Left lung (tissue), 4 donors: ENCODE measurements at regions not wholly inside any gene's neighbourhood (a gene's known extent, or its start where the extent isn't known, plus 50 kb on each side); places are given as distances from the start of the nearest gene placed in this dataset.

Source experiments
- ATAC-seq: fragments of 200-7000 bp; cut with Tn5 transposase; one replicate; pipeline ENCODE4 v1.9.1; 2020; ENCODE audit warnings: moderate library complexity
- DNase-seq, 4 donors: peaks; one replicate each; pipeline ENCODE4 v3.0.0-alpha.2; 2013 to 2020
- H3K27ac ChIP-seq, 2 donors: fragments of 200-600 bp; sonication (generic) in 1 of 2; one replicate each; pipeline versions ENCODE4 v1.5.0 to v1.8.0; 2020 to 2021
- H3K27me3 ChIP-seq, 2 donors: fragments of 200-600 bp; sonication (generic) in 1 of 2; one replicate each; pipeline versions ENCODE4 v1.5.0 to v1.8.0; 2020 to 2021
- H3K36me3 ChIP-seq, 2 donors: fragments of 200-600 bp; sonication (generic) in 1 of 2; one replicate each; pipeline versions ENCODE4 v1.5.0 to v1.8.0; 2020 to 2021
- H3K4me1 ChIP-seq, 2 donors: fragments of 200-600 bp; one replicate each; pipeline ENCODE4 v1.8.0; 2021
- H3K4me3 ChIP-seq, 2 donors: fragments of 200-600 bp; sonication (generic) in 1 of 2; one replicate each; pipeline versions ENCODE4 v1.5.0 to v1.8.0; 2020 to 2021; ENCODE audit warnings: mild to moderate bottlenecking in 1 of 2
- H3K9me3 ChIP-seq, 2 donors: fragments of 200-600 bp; sonication (generic) in 1 of 2; one replicate each; pipeline versions ENCODE4 v1.5.0 to v1.8.0; 2020 to 2021
- CTCF ChIP-seq, 2 donors: fragments of 200-600 bp; sonication (generic) in 1 of 2; IDR thresholded peaks; one replicate each; pipeline versions ENCODE4 v1.5.0 to v1.8.0; 2021; ENCODE audit warnings: antibody characterized with exemption in 2 of 2
- intact Hi-C, 2 donors: fragments of 100-400 bp; cut with DNase I; formaldehyde crosslinking; loops; one replicate each; pipeline versions ENCODE4 v1.11.2 to v1.14.2; 2022
- donor health status: DM: no; HTN: yes; CAD: no.
- donor health status: DM: no; HTN: no; CAD: no.

- Histone ChIP-seq H3K27ac (no peak overlapping the region), H3K4me1 (no peaks in the 10 kb centered on the region), H3K27me3 (no peaks in the 10 kb centered on the region), H3K4me3 (no peak overlapping the region), H3K9me3 (peaks cover 0 to 8% of the 10 kb centered on the region in 2 donors), H3K36me3 (no peaks in the 10 kb centered on the region)
- intact Hi-C loops: no loop called here
- DNase-seq (no peak), ATAC-seq (no peak)
- TF ChIP-seq CTCF (IDR thresholded peaks at IDR 0.05): no peak
These were observed 354.0 kb downstream of the CCDC85A start for GRCh38 chr2:56537756-56538155.

DNA sequence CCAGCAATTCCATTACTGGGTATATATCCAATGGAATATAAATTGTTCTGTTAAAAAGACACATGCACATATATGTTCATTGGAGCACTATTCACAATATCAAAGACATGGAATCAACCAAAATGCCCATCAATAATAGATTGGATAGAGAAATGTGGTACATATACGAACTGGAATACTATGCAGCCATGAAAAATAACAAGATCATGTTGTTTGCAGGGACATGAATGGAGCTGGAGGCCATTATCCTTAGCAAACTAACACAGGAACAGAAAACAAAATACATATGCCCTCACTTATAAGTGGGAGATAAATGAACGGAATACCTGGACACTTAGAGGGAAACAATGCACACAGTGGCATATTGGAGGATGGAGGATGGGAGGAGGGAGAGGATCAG lies 355.8 kb downstream of the CCDC85A start:
- no peaks in the 10 kb centered on the region for H3K36me3 ChIP-seq
- ATAC-seq (no peak), DNase-seq (no peak)
- peaks cover 0 to 8% of the 10 kb centered on the region in 2 donors for H3K9me3 ChIP-seq
- intact Hi-C loops: no loop called here
- H3K27me3 ChIP-seq: no peaks in the 10 kb centered on the region
- TF ChIP-seq CTCF (IDR thresholded peaks at IDR 0.05): no peak
- H3K27ac ChIP-seq: no peak overlapping the region
- H3K4me3 ChIP-seq: no peak overlapping the region
- H3K4me1 ChIP-seq: no peaks in the 10 kb centered on the region

DNA sequence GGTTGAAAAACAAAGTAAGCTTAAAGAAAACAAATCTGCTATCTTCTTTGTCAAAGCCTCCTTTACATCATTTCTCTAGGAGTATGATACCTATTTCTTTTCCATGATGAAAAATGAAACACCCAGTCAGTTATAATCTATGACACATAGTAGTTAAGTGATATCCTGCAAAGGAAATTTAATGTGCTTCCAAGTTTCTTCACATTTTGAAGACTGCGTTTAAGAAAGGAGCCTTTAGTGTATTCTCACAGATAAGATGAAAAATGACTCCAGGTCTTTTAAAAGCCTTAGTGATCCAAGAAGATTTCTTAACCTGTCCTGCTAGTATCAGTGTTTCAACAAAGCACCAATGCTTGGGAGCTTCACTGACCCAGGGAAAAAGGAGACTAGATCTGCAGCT lies 356.7 kb downstream of the CCDC85A start:
- Histone ChIP-seq H3K4me1 (no peaks in the 10 kb centered on the region), H3K27me3 (no peaks in the 10 kb centered on the region), H3K9me3 (peaks cover 0 to 13% of the 10 kb centered on the region in 2 donors), H3K27ac (no peak overlapping the region), H3K4me3 (no peak overlapping the region), H3K36me3 (no peaks in the 10 kb centered on the region)
- intact Hi-C loops: no loop called here
- no peak for TF ChIP-seq CTCF (IDR thresholded peaks at IDR 0.05)
- ATAC-seq (no peak), DNase-seq (no peak)

- Histone ChIP-seq H3K4me3 (no peak overlapping the region), H3K27ac (no peak overlapping the region), H3K9me3 (peaks cover 0 to 13% of the 10 kb centered on the region in 2 donors), H3K36me3 (no peaks in the 10 kb centered on the region), H3K4me1 (no peaks in the 10 kb centered on the region), H3K27me3 (no peaks in the 10 kb centered on the region)
- TF ChIP-seq CTCF (IDR thresholded peaks at IDR 0.05): no peak
- intact Hi-C loops: no loop called here
- DNase-seq (no peak), ATAC-seq (no peak)
These were observed 357.1 kb downstream of the CCDC85A start for GRCh38 chr2:56540916-56541315.

DNA sequence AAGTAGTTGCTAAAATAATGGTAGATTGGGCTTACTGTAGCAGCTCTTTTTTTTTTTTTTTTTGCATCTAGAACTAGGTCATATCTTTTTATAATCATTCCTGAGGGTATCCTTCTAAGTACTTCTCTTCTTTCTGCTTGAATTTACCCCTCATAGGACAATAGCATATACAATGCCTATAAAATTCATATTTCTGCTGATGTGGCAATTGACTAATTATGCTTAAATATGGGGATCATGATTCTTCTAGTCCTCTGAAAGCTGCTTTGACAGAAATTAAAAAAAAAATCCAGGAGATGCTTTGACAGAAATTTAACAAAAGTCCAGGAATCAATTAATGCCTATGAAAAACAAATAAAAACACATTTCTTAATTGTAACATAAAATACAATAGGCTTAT lies 358.4 kb downstream of the CCDC85A start:
- Histone ChIP-seq H3K36me3 (no peaks in the 10 kb centered on the region), H3K4me1 (no peaks in the 10 kb centered on the region), H3K9me3 (peaks cover 0 to 13% of the 10 kb centered on the region in 2 donors), H3K4me3 (no peak overlapping the region), H3K27me3 (no peaks in the 10 kb centered on the region), H3K27ac (no peak overlapping the region)
- ATAC-seq: no peak
- TF ChIP-seq CTCF (IDR thresholded peaks at IDR 0.05): no peak
- intact Hi-C loops: no loop called here
- DNase-seq: no peak
